ENCODE measurements at regions not wholly inside any gene's neighbourhood (a gene's known extent, or its start where the extent isn't known, plus 50 kb on each side); places are given as distances from the start of the nearest gene placed in this dataset.

DNA sequence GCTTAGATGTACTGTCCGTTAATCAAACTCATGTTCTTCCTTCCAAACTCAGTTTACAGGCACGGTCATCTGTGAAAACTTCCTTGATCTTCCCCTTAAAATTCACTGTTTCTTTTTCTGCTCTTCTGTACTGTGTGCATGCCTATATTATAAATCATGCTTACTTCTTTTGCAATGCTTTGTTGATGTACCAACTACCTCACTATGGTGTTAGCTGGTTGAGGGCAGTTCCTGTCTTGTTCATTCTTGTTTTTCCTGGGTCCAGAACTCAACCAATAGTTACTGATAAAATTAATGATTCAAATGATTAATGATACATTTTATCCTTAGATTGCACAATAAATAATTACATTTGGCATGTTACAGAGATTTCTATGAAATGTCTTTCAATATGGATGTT, 163.8 kb downstream of the CHRM3 start:
- intact Hi-C loops (cut with DNase I, micrococcal nuclease), result no loop called here
- no peaks in the 10 kb centered on the region for H3K36me3 ChIP-seq (ENCODE audit: low read depth)
- DNase-seq, result no peak
- no peak for ATAC-seq
- no peak overlapping the region for H3K4me3 ChIP-seq
- TF ChIP-seq, protein P1, sequence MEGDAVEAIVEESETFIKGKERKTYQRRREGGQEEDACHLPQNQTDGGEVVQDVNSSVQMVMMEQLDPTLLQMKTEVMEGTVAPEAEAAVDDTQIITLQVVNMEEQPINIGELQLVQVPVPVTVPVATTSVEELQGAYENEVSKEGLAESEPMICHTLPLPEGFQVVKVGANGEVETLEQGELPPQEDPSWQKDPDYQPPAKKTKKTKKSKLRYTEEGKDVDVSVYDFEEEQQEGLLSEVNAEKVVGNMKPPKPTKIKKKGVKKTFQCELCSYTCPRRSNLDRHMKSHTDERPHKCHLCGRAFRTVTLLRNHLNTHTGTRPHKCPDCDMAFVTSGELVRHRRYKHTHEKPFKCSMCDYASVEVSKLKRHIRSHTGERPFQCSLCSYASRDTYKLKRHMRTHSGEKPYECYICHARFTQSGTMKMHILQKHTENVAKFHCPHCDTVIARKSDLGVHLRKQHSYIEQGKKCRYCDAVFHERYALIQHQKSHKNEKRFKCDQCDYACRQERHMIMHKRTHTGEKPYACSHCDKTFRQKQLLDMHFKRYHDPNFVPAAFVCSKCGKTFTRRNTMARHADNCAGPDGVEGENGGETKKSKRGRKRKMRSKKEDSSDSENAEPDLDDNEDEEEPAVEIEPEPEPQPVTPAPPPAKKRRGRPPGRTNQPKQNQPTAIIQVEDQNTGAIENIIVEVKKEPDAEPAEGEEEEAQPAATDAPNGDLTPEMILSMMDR (IDR thresholded peaks at IDR 0.05), result no peak
- H3K4me1 ChIP-seq (ENCODE audit: low read depth), result no peaks in the 10 kb centered on the region
- no peaks in the 10 kb centered on the region for H3K9me3 ChIP-seq

GRCh38 chr1:239555350-239555749, 169.0 kb downstream of the CHRM3 start:
- H3K36me3 ChIP-seq (ENCODE audit: low read depth), result no peaks in the 10 kb centered on the region
- no peaks in the 10 kb centered on the region for H3K4me1 ChIP-seq (ENCODE audit: low read depth)
- intact Hi-C loops (cut with DNase I, micrococcal nuclease), result no loop called here
- ATAC-seq, result no peak
- H3K9me3 ChIP-seq, result no peaks in the 10 kb centered on the region
- no peak overlapping the region for H3K4me3 ChIP-seq
- TF ChIP-seq, protein P1 (IDR thresholded peaks at IDR 0.05), result no peak
- DNase-seq, result no peak

- Histone ChIP-seq H3K36me3 (ENCODE audit: low read depth) (no peaks in the 10 kb centered on the region), H3K4me1 (ENCODE audit: low read depth) (no peaks in the 10 kb centered on the region), H3K9me3 (no peaks in the 10 kb centered on the region), H3K4me3 (no peak overlapping the region)
- intact Hi-C loops (cut with DNase I, micrococcal nuclease), result no loop called here
- ATAC-seq (peak; percentile 20), DNase-seq (no peak)
- TF ChIP-seq, protein P1 (IDR thresholded peaks at IDR 0.05), result no peak
These were observed 172.2 kb downstream of the CHRM3 start for GRCh38 chr1:239558559-239558958.

DNA sequence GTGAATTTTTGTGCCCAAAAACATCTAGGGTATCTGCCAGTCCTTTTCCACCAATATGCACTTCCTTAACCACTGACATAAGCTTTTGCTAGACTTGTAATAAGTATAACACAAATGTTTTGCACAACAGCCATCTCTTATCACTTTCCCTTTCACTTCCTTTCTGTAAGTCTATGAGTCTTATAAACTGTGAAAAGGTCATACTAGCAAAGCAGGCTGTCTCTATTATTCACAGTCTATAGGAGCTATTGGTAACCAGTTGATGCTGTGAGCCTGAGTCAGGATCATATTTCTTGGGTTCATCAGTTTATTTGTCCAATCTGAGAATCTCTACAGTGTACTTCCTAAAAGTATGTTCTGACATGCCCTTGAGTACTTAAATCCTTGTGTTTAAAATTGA, 172.6 kb downstream of the CHRM3 start:
- DNase-seq (no peak), ATAC-seq (peak; percentile 65)
- H3K36me3 ChIP-seq (ENCODE audit: low read depth), result no peaks in the 10 kb centered on the region
- no peaks in the 10 kb centered on the region for H3K9me3 ChIP-seq
- no peak overlapping the region for H3K4me3 ChIP-seq
- TF ChIP-seq, protein P1 (IDR thresholded peaks at IDR 0.05), result no peak
- H3K4me1 ChIP-seq (ENCODE audit: low read depth), result no peaks in the 10 kb centered on the region
- intact Hi-C loops (cut with DNase I, micrococcal nuclease), result no loop called here

- Histone ChIP-seq H3K4me1 (ENCODE audit: low read depth) (no peaks in the 10 kb centered on the region), H3K9me3 (no peaks in the 10 kb centered on the region), H3K36me3 (ENCODE audit: low read depth) (no peaks in the 10 kb centered on the region), H3K4me3 (no peak overlapping the region)
- no peak for DNase-seq
- TF ChIP-seq, protein P1 (IDR thresholded peaks at IDR 0.05), result no peak
- no peak for ATAC-seq
- intact Hi-C loops (cut with DNase I, micrococcal nuclease), result no loop called here
These were observed 174.6 kb downstream of the CHRM3 start for GRCh38 chr1:239560921-239561320.

GRCh38 chr1:239562095-239562494, 175.7 kb downstream of the CHRM3 start:
- intact Hi-C loops (cut with DNase I, micrococcal nuclease), result no loop called here
- ATAC-seq, result no peak
- H3K4me1 ChIP-seq (ENCODE audit: low read depth), result no peaks in the 10 kb centered on the region

More at GRCh38 chr1:239562095-239562494, 175.7 kb downstream of the CHRM3 start:
- Histone ChIP-seq H3K4me3 (no peak overlapping the region), H3K9me3 (no peaks in the 10 kb centered on the region), H3K36me3 (ENCODE audit: low read depth) (no peaks in the 10 kb centered on the region)
- TF ChIP-seq, protein P1 (IDR thresholded peaks at IDR 0.05), result no peak
- DNase-seq, result no peak
